H1 (cell line): ENCODE measurements at regions not wholly inside any gene's neighbourhood (a gene's known extent, or its start where the extent isn't known, plus 50 kb on each side); places are given as distances from the start of the nearest gene placed in this dataset. TPM values are rescaled to one million over a fixed set of nuclear protein-coding genes. Genes with fewer than 3 reads are reported as not detected.

Source experiments
- small RNA-seq: library from polyadenylated mRNA; stranded (forward); fragments of <200 nt; extraction: miRNeasy Mini kit (QIAGEN cat#:217004); gene quantifications from one replicate; pipeline ENCODE3, GENCODE V24; 2013; ENCODE audit not compliant: insufficient read depth

Small RNAs in the stretch of these regions (small RNA-seq; reads per million reads assigned to genes)
- not detected for gene RNU6-639P
